ENCODE measurements at regions not wholly inside any gene's neighbourhood (a gene's known extent, or its start where the extent isn't known, plus 50 kb on each side); places are given as distances from the start of the nearest gene placed in this dataset.

DNA sequence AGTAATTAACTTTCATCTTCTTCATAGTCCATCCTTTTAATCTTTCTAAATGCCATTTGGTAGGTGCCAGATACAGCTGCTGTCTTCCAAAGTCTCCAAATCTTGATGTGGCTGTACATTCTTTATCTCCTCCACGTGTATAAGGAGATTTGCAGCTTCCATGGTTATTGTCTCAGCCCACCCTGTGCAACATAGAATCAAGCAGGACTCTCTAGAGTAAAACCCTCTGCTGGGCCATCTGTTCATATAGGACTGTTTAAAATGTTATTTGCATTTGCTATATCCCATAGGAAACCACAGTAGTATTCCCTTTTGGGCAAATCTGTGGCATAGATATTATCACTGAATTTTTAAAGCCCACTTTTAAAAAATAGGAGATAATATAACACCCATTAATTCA is 527.2 kb upstream of the EPHA5 start:
- ATAC-seq, result no peak
- H3K27ac ChIP-seq (ENCODE audit: low read length), result no peak overlapping the region
- in situ Hi-C loops (cut with HindIII; ENCODE audit: low pct_unique_long_range_greater_than_20kb, low sequenced_read_pairs), result no loop called here
- no TSS peak for BruUV-seq (replicated peaks)
- H3K9me3 ChIP-seq (ENCODE audit: control insufficient read depth, insufficient read depth, low read depth, low read length), result no peaks in the 10 kb centered on the region
- ChIA-PET CTCF (no interaction called here), POLR2A (no interaction called here)
- H3K4me1 ChIP-seq (ENCODE audit: control insufficient read depth, insufficient read depth, low read length), result no peaks in the 10 kb centered on the region
- no peaks in the 10 kb centered on the region for H3K27me3 ChIP-seq (ENCODE audit: control insufficient read depth, insufficient read depth, low read length)
- H3K36me3 ChIP-seq (ENCODE audit: control insufficient read depth, insufficient read depth, low read length), result no peaks in the 10 kb centered on the region
- no peak overlapping the region for H3K4me3 ChIP-seq (ENCODE audit: low read depth in 2 of 2, low read length in 2 of 2)
- DNase-seq (ENCODE audit: low read depth, low spot score), result no peak
- TF ChIP-seq CTCF (IDR thresholded peaks at IDR 0.05) (no peak), POLR2AphosphoS5 (IDR thresholded peaks at IDR 0.05; ENCODE audit: low read depth, low read length) (no peak), TCF7L2 (IDR thresholded peaks at IDR 0.05; ENCODE audit: low read depth, low read length) (no peak), SIN3A (IDR thresholded peaks at IDR 0.05; ENCODE audit: borderline replicate concordance, insufficient read depth, low read depth, low read length) (no peak)
- TF ChIP-seq, protein P1, sequence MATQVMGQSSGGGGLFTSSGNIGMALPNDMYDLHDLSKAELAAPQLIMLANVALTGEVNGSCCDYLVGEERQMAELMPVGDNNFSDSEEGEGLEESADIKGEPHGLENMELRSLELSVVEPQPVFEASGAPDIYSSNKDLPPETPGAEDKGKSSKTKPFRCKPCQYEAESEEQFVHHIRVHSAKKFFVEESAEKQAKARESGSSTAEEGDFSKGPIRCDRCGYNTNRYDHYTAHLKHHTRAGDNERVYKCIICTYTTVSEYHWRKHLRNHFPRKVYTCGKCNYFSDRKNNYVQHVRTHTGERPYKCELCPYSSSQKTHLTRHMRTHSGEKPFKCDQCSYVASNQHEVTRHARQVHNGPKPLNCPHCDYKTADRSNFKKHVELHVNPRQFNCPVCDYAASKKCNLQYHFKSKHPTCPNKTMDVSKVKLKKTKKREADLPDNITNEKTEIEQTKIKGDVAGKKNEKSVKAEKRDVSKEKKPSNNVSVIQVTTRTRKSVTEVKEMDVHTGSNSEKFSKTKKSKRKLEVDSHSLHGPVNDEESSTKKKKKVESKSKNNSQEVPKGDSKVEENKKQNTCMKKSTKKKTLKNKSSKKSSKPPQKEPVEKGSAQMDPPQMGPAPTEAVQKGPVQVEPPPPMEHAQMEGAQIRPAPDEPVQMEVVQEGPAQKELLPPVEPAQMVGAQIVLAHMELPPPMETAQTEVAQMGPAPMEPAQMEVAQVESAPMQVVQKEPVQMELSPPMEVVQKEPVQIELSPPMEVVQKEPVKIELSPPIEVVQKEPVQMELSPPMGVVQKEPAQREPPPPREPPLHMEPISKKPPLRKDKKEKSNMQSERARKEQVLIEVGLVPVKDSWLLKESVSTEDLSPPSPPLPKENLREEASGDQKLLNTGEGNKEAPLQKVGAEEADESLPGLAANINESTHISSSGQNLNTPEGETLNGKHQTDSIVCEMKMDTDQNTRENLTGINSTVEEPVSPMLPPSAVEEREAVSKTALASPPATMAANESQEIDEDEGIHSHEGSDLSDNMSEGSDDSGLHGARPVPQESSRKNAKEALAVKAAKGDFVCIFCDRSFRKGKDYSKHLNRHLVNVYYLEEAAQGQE (IDR thresholded peaks at IDR 0.05; ENCODE audit: insufficient read depth in 1 of 2, low read depth in 2 of 2, low read length in 1 of 2), result no peak
- intact Hi-C loops (cut with micrococcal nuclease; ENCODE audit: unreplicated experiment), result no loop called here

- POLR2A ChIA-PET, result no interaction called here
- in situ Hi-C loops (cut with HindIII; ENCODE audit: low pct_unique_long_range_greater_than_20kb, low sequenced_read_pairs) (no loop called here), intact Hi-C loops (cut with micrococcal nuclease; ENCODE audit: unreplicated experiment) (no loop called here)
- H3K27ac ChIP-seq (ENCODE audit: low read length), result no peak overlapping the region
- no peaks in the 10 kb centered on the region for H3K27me3 ChIP-seq (ENCODE audit: control insufficient read depth, insufficient read depth, low read length)
- H3K4me1 ChIP-seq (ENCODE audit: control insufficient read depth, insufficient read depth, low read length), result no peaks in the 10 kb centered on the region
- ATAC-seq, result no peak
- DNase-seq (ENCODE audit: low read depth, low spot score), result no peak
- no peak overlapping the region for H3K4me3 ChIP-seq (ENCODE audit: low read depth in 2 of 2, low read length in 2 of 2)
- no TSS peak for BruUV-seq (replicated peaks)
- H3K36me3 ChIP-seq (ENCODE audit: control insufficient read depth, insufficient read depth, low read length), result no peaks in the 10 kb centered on the region
- CTCF ChIA-PET, result no interaction called here
- TF ChIP-seq, protein P1 (IDR thresholded peaks at IDR 0.05; ENCODE audit: insufficient read depth in 1 of 2, low read depth in 2 of 2, low read length in 1 of 2), result no peak
- no peak for TF ChIP-seq CTCF (IDR thresholded peaks at IDR 0.05)
- TF ChIP-seq TCF7L2 (IDR thresholded peaks at IDR 0.05; ENCODE audit: low read depth, low read length), result no peak
- TF ChIP-seq POLR2AphosphoS5 (IDR thresholded peaks at IDR 0.05; ENCODE audit: low read depth, low read length), result no peak
- no peak for TF ChIP-seq SIN3A (IDR thresholded peaks at IDR 0.05; ENCODE audit: borderline replicate concordance, insufficient read depth, low read depth, low read length)
- H3K9me3 ChIP-seq (ENCODE audit: control insufficient read depth, insufficient read depth, low read depth, low read length), result no peaks in the 10 kb centered on the region
These were observed 523.2 kb upstream of the EPHA5 start for GRCh38 chr4:66193487-66193886.

Measured in Panc1 (cell line).